Stimulated activated CD4-positive, alpha-beta T cell treated with anti-CD3 and anti-CD28 coated beads, TNF-alpha, amount 100 ng/mL, for 48 hours (primary cell): ENCODE measurements at regions not wholly inside any gene's neighbourhood (a gene's known extent, or its start where the extent isn't known, plus 50 kb on each side); places are given as distances from the start of the nearest gene placed in this dataset.
"Not testable (repeated sequence)": the region's sequence is repeated elsewhere in the genome, so short reads cannot be mapped to it uniquely, and the experiment has no call there.

ENCODE experiments used
- DNase-seq, 3 donors: peaks; one replicate each; pipeline ENCODE4 v3.0.0-alpha.2; 2020; ENCODE audit warnings: low read depth in 3 of 3

DNA sequence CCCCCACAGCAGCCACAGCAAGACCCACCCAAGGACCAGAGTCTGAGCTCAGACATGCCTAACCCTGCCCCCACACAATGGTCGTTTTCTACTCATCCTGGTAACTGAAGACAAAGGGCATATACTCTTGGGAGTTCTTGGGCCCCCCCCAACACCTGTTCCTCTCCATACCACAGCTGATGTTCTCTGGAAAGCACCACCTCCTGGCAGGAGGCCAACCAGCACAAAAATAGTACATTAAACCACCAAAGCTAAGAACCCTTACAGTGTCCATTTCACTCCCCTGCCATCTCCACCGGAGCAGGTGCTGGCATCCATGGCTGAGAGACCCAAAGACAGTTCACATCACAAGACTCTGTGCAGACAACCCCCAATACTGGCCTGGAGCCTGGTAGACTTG is 80.6 kb upstream of the DAAM1 start:
- DNase-seq, result no peak

DNA sequence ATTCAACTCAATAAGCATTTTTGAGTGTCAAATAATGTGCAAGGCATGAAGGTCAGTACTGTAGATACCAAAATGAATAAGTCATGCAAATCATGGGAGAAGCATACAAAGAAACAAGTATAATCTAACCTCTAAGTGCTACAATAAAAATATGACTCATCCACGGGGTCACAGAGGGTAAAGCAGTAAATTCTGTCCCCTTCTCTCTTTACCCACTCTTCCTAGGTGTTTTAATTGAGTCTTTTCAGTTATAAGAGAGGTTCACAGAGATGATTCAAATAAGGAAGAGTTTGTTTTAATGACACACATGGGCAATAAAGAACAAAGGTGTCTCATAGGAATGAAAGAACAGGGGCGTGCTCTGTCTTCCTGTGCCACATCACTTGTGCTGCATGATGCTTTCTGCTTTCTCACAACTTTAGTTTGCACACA is 71.5 kb upstream of the DAAM1 start:
- no peak for DNase-seq

DNA sequence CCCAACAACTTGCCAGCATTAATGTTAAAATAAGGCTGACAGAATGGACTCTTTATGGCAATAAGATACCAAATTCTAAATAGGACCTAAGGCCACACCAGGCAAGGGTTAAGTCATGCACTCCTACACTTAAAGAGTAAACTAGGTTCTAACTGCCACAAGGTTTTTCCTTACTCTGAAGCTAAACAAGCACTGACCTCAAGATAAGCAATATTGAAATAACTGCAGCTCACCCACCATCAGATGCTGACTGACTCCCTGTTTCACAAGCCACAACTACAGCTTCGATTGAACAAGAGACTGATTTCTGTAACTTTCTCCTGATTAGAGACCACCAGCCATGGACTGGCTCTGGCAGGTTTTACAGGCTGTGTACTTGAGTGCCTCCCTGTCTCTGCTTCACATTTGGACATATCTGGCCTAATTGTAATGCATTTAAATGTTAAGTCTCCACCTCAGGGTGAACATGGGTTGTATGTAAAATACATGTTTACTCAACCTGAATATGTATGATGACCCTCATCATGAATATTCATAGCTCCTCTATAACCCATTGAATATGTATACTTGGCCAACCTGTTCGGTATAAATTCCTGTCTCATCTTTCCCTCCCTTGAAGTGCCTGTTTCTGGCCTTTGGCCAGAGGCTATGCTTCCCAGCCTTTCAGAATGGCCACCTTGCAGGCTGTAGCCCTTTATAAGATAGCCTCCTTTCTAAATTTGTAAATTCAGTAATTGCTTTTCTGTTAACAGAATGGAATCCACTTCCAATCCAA is 70.5 kb upstream of the DAAM1 start:
- no peak for DNase-seq

DNA sequence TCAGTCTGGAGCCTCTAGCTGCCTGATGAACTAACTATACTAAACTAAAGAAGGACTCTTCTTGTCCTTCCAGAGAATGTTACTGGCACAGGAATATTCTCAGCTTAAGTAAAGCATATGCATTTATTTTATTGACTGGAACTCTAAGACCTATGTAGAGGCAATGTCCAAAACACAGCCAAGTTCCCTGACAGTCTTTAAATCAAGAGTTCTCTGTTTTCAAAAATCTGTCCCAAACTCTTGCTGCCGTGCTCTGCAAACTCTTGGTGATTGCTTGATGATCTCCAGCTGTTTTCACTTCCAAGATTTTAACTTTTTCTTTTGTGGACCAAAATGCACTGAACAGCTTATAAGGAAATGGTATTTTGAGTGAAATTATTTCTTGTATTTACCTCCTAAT is 67.5 kb upstream of the DAAM1 start:
- no peak for DNase-seq

DNA sequence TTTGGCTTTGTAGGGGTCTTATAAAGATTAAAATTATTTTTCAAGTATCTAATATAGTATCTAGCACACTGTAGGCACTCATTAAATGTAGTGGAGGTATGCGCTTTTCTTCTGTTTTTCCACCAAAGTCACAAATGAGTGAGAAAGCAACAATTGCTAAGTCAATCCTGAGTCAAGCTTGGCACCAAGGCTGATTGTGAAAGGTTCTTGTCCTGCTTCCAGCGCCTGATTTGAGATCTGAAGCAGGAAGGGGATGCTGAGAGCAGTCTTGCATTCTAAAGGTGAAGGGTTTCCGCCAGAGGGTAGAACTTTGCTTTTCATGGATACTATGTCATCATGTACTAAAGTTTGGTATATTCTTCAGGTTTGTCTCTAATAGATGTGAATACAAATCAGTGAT is 64.9 kb upstream of the DAAM1 start:
- no peak for DNase-seq

DNA sequence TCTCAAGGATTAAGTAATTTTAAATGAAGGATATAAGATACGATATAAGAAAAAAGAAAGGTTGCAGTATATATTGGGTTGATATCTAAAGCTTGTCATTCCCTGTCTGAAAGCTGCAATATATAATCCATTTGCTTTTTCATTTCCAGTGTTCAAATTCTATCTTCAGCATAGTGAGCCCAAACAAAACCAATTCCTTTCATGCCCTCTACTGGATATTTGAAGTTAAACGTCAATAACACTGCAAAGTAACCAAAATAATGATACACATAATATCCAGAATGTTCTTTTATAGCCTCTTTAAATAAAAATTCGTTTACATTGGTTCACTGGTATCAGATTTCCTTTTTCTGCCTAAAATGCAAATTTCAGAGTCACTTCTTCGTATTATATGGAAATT is 64.5 kb upstream of the DAAM1 start:
- DNase-seq, result no peak

DNA sequence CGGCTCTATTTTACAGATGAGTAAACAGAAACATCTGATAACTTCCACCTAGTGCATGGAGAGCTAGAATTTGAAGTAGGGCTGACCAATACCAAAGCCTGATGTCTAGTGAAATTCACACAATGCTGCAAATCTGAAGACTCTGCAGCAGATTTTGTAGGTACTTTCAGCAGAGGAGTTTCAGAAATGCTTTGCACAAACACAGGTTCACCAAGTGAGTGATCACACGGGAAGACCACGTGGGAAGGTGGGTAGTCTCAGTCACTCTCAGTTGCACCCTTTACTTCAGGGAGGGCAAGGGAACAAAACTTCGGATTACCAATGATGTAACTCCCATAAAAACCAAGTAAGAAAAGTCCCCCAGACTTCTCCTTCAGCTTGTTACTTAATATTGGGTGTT is 63.3 kb upstream of the DAAM1 start:
- DNase-seq, result no peak

DNA sequence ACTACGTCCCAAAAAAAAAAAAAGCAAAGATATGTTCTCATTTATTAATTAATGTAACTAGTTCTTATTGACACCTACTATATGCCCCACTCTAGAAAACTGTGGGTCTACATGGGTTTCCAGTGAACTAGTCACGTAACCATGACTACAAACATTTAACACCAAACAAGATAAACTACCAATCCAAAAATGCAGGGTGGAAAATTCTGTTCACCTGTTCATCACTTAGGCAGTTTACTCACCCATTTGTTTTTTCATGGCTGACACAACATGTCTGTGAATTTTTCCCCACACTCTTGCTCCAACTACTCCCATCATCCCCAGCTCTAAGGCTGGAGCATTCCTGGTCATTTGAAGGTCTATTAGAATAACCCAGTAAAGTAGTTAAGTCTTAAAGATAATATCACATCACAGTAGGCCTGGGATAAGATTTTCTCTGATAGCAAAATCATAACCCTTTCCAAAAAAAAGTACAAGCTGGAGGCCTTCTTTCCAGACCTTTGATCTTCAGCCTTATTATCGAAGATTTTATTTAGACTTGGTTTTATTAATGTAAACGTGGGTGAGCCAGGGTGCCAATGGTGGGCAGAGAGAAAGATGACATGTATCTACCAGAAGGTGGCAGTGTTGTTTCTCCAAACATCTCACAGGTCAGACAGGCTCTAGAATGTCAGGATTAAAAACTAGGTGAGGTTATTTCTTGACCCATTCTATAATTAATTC is 61.6 kb upstream of the DAAM1 start:
- no peak for DNase-seq

DNA sequence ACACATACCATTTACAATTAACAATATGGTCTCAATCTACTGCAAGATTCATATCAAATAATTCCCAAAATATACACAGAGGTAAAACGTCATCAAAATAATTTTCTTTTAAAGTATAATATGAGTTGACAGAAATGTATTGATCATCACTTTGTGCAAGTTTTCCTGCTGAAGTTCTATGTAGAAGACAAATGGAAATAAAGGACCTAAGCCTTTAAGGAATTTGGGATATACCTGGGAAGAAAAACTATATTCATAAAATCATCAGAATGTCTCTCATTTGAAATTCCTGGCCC is 61.1 kb upstream of the DAAM1 start:
- no peak for DNase-seq

DNA sequence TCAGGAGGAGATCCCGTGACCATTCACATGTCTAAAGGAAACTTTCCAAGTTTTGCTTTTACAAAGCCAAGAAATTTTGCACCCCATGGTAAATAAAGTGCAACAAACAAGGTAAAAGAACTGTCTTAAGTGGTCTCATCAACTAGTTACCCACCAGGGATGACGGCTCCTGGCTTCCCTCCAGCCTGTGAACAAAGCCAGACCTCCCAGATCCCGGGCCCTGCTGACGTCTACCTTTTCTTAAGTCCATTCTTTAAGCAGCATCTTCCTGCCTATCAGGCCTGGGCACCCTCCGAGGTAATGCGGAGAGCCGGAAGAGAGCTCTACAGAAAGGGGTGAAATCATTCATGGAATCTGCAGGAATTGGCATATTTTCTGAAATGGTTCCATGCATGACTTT is 58.0 kb upstream of the DAAM1 start:
- no peak for DNase-seq

DNA sequence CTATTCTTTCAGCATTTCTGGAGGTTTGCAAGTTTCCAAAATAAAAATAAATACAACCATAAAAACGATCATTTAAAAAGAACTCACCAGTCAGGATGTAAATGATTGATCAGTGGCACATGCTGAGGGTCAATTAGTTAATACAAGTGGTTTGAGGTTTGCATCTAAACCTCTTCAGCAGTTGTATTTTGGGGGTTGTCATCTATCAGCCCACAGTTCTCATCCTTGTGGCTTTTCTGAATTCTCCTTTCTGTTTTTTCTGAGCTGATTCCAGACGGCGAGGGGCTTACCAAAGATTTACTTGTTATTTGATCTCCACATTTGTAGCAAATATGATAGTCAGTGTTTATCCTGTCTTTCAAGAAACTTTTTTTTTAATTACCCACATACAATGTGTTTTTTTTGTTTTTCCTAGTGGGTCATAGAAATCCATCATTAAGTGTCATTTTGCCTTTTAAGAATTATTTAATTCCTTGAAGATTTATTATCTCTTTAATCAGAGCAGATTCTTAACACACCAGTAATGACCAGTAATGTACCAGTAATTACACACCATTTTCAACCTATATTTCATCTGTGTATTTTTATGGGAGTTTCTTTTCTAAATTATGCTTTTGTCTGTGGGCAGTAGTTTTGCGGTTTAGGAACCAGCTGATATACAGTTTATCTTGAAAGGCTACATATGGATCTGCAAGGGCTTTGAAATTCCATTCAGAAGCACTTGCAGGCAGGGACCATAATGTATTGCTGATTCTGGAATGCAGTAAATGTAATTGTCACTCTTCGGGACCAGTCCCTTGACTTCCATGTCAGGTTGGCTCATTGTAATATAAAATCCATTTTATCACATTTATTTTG is 56.3 kb upstream of the DAAM1 start:
- DNase-seq, result no peak

DNA sequence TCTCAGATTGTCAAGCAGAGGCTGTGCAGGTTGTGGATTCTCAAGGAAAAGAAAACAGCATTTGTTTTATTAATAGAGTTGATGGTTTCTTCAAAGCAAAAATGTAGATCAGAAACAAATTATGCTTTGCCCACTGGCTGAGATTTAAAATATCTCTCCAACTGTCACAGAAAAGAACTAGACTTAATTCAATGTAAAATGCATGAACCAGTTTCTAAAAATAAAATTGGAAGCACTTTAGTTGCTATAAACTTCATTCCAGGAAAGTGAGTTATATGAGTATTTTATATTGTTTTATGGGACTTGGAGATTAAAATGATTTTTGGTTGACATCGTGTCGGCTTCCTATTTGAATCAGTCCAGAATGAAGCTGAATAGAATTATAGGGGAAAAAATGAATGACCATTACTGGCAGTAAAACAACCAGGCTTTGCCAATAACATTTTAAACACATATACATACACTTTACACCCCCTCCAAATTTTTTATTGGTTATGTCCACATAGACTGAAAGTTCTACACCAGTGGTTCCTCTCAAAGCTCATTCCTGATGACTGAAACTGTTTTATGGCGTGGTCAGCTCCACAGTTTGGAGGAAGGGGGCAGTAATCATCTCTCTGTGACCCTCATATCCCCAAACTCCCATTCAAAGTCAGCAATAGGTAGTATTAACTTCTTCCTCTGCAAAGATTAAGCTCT is 55.5 kb upstream of the DAAM1 start:
- no peak for DNase-seq

DNA sequence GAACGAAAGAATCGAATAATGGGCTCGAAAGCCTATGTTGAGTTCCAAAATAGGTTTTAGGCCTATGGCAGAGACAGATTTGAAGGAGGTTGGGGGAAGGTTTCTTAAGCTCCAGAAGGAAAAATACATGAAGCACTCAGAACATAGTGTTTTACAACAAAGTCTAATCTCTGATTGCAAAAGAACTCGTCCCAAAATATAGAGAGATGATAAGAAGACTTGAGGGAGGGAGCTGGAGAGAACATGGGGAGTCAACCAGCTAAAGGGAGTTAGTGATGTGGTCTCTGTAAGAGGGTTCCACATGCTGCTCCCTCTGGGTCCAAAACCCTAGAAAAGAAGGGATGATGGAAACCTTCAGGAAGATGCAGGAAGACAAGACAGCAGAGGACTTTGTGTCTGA is 54.8 kb upstream of the DAAM1 start:
- DNase-seq, result no peak

DNA sequence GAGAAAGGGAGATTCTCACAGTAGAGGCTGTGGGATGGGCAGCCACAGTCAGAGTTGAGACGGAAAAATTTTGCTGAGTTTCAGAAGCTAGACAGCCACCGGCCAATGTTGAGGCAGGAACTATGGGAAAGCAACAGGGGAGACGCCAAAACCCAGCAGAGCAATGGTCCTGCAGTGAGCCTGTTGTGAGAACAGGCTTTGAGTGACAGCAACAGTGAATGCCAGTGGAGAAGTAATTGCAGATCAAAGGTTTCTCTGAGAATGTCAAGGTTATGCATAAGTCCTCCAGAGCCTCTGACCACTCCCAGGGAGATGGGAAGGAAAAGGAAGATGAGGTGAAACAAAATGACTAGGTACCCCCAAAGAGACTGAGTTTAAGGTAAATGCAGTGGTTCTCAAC is 54.2 kb upstream of the DAAM1 start:
- DNase-seq, result no peak

DNA sequence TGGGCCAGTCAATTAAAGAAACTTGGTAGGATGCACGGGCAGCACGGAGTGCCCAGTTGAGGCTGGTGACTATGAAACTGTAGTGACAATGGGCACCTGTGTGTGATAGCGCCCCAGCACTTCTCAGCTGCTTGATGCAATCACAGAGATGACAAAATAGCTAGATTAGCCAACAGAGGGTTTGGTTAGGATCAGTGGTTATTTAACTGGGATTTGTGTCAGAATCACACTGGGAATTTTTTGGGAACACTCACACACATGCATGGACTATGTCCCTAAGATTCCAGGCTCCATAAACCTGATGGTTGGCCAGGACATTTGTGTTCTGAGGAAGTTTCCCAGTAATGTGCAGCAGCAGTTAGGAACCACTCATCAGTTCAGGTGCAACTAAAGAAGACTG is 51.2 kb upstream of the DAAM1 start:
- DNase-seq, result no peak

DNA sequence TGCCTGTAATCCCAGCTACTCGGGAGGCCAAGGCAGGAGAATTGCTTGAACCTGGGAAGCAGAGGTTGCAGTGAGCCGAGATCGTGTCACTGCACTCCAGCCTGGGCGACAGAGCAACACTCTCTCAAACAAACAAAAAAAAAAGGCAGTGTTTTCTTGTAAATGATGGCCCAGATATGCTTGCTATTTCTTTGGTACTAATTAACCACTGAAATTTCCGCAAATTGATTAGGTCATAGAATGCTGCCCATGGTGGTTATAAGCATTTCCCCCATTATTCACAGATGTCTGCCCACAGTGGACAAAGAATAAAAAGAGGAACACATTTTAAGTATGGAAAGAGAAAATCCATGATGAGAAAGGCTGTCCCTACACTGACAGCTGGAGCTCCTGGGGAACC is 49.9 kb upstream of the DAAM1 start:
- not testable (repeated sequence) for DNase-seq
